Endometrium (tissue), 2 donors: ENCODE measurements at regions not wholly inside any gene's neighbourhood (a gene's known extent, or its start where the extent isn't known, plus 50 kb on each side); places are given as distances from the start of the nearest gene placed in this dataset.

ENCODE experiments used
- FAIRE-seq: peaks from 2 replicates; lab custom pipeline; 2012; peaks lifted over from hg19 to GRCh38; lab: Jason Lieb, UNC
- donor health status: control.
- donor health status: control.

DNA sequence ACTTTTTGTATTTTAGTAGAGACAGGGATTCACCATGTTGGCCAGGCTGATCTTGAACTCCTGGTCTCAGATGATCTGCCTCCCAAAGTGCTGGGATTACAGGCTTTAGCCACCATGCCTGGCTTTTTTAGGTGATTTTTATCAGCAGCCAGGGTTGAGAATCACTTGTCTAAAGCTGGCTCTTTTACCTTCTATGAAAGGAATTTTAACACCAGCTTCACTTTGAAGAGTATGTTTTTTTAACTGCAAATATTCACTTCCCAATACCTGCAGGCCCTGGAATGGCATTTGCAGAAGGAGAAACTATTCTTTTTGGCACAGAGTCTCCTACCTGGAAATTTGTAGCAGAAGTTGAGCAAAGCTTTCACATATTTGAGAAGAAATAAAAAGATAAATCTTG is 63.6 kb upstream of the NAA20 start:
- FAIRE-seq = no peak

DNA sequence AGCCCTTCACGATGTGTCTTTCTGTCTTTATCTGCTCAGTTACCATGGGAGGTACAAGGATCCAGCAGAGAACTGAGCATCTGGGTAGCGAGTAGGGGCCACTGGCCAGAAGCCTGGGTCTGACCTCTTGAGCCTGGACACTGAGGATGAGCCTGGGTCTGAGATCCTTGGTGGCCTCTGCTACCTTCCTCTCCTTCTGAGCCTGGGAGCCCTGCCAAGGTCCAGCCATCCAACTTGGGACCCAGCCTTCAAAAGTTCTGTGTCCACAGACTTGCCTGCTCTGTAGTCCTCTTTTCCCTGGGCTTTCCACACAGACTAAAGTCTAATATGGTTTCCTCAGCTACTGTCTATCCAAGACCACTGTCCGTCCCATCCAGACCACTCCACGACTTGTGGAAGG is 60.2 kb upstream of the NAA20 start:
- no peak for FAIRE-seq

DNA sequence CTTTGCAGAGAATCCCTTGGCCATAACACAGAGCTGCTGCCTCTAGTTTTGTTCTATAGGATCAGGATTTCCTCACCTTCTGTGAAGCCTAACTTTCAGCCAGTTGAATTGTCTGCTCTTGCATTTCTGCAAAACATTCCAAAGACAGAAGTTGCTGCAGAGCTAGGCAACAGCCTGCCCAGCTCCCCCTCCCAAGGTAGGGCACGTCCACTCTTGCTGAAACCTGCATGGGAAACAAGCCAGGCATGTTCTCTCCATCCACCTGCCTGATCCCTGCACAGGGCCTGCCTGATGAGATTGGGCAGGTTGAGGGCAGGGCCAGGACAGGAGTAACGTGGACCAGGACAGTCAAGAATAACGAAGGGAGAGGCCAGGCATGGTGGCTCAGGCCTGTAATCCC is 58.9 kb upstream of the NAA20 start:
- FAIRE-seq = no peak

DNA sequence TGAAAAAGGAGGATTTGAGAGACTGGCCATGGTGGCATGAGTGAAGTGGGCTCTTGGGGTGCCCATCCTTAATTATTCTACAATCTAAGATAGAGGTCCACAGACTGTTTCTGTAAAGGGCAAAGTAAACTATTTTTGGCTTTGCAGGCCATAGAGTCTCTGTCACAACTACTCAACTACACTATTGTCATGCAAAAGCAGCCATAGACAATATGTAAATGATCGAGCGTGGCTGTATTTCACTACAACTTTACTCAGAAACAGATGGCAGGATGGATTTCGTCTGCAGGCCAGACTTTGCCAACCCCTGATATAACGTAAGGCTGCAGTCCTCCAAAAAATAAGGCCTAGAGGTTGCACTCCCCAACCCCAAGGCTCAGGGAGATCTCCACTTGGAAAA is 58.2 kb upstream of the NAA20 start:
- no peak for FAIRE-seq

DNA sequence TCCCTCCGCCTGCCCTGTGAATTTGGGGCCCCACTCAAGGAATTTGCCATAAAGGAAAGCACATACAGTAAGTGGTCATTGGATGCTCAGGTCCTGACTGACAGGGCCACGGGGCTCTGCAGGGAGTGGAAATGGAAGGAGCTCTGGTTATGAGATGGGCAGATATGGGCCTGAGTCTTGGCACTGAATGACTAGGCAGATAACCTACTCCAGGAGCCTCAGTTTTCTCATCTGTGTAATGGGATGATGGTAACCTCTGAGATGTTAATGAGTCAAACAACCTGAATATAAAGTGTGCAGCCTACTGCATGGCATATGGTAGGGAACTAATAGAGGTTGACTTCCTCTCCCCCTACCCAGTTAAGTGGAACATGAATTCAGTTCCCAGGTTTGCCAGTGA is 56.4 kb upstream of the NAA20 start:
- FAIRE-seq = no peak

DNA sequence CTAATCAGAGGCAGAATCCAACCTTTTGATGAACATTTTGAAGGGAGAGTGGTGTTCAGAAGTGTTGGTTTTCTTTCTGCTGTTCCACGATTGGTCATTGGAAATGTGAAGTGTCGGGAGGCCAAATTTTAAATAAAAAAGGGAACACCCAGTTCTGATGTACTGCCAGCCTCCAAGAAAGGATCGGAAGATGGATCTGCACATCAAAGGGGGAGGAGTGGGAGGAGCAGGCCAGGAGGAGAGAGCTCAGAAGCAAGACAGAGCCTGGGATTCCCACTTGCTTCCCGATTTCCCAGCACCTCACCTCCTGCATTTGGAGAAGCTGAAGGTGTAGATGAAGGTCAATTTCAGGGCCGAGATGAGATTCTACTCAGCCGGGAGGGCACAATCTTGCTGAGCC is 55.9 kb upstream of the NAA20 start:
- FAIRE-seq = no peak

DNA sequence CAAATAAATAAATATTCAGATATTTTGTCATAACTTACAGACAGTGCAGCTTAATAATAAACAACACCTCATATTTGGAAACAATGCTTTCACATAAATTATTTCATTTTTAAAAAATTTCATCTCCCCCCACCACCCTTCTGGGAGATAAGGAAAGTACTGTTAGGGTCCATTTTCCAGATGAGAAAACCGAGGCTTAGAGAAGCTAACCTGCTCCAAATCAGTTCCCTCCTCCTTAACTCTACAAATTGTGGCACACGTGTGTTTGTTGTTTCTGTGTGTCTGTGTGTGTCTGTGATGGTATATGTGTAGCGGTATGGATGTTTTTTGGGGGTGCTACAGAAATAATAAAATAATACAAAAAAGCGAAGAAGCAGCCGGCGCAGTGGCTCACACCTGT is 54.2 kb upstream of the NAA20 start:
- no peak for FAIRE-seq

DNA sequence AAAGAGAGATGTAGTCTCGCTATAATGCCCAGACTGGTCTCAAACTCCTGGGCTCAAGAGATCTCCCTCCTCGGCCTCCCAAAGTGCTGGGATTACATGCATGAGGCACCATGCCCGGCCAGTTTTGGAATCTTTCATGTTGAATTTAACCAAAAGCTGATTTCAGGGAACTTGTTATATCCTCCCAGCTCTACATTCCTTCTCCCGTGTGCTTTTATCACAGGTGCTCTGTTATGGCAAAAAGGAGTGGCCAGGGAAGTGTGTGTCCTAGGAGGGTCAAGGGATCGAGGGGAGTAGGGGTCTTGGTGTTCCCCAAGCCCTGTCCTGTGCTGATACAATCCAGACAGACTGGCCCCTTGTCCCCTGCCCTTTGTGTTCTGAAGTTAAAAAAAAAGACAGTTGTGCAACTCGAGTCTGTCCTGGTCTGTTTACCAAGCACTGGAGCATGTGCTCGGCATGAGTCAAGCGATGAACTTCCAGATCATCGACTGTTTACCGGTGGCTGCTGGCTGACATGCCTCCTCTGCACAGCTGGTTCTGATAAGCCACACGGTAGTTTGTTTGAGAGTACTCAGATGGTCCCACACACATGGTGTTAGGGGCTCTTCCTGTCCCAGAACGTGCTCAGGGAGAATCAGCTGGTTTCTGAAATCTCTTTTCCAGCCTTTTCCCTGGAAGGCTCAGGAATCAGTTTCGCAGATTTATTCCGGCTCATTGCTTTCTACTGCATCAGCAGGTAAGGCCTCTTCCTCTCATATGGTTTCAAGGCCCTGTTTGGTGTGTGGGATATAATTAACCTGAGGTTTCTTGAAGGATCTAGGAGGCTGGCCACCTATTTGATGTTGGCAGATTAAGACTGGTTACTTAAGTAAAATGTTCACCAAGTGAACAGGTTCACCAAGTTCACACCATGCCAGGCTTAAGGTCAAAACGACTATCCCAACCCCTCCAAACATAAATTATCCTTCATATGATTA is 52.6 kb upstream of the NAA20 start:
- FAIRE-seq = peak; percentile 80

DNA sequence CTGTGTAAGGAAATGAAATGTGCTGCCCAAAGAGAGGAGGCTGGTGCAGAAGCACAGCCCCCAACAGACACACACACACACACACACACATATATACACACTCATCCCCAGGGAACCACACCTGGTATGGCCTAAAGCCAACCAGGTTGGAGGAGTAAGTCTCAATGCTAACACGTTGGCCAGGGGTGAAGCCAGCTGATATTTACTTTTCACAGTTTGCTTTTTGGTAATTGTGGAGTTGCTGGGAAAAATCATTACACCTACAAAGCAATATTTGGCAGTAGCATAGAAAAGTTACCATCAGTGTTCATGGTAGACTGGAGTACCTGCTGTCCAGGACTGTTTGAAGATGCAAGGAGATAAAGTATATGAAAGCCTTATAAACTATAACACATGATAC is 50.3 kb upstream of the NAA20 start:
- no peak for FAIRE-seq
